CD1c-positive myeloid dendritic cell (primary cell): ENCODE measurements at regions not wholly inside any gene's neighbourhood (a gene's known extent, or its start where the extent isn't known, plus 50 kb on each side); places are given as distances from the start of the nearest gene placed in this dataset.

ENCODE experiments used
- DNase-seq: peaks from one replicate; pipeline ENCODE4 v3.0.0-alpha.2; 2016; ENCODE audit errors: extremely low spot score

DNA sequence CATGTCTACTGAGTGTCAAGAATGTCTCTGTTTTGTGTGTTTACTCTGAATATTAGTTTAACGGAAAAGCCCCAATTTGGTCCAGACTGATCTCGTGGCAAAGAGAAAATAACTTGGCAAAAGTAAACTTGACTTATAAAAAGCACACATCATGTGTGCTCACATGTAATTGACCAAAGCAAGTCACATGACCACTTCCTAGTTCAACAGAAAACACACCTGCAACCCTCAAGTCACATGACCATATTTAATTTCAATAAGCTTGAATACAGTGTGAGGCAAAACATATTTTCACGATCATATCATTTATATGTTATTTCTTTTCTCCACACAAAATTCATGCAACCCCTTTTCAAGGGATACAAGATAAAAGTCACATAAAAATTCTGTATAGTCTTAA, 662.4 kb downstream of the SLITRK1 start:
- no peak for DNase-seq

DNA sequence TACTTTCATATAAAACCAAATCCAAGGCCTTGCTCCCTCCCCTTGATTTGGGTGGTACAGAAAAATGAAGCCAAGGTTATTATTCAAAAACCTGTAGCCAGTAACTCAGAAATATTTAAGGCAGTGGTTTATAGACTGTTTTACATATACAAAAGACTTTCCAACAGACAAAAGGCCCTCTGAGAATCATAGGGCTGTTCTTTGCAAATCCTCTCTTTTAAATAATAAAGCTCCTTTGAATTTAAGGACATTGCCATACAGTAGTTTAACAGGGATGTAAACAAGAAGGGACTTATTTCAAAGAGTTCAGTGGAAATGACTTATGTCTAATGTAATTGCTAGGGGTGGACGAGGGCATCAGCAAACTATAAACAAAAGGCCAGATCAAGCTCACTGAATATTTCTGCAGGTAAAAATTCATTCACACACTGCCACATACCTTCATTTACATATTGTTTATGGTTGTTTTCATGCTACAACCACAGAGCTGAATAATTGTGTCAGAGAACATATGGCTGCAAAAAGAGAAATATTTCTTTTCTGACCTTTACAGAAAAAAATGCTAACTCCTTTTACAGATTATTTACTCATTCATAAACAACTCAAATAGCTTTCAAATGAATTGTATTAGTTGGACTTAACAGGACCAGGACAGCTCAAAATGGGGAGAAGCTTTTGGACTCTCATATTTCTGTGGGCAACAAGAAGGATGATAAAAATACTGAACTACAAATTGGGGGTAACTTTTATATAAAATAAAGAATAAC, 665.6 kb downstream of the SLITRK1 start:
- DNase-seq, result no peak

DNA sequence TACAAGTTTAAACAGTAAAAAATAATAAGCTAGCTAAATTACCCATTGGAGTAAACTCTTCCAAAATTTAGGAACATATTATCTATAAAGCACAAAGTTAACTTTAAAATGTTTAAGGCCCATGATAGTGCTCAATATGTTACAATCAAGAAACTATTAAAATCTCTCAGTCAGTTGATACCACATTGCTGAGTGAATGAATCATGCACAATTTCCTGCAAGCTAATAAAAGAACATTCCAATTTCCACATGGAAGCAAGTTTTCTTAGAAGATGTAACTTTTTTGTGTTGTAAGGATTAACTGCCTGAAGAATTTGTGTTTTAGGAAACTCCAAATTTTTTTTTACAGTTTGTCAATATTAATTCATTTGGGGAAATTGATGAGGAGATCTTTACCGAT, 666.6 kb downstream of the SLITRK1 start:
- no peak for DNase-seq

DNA sequence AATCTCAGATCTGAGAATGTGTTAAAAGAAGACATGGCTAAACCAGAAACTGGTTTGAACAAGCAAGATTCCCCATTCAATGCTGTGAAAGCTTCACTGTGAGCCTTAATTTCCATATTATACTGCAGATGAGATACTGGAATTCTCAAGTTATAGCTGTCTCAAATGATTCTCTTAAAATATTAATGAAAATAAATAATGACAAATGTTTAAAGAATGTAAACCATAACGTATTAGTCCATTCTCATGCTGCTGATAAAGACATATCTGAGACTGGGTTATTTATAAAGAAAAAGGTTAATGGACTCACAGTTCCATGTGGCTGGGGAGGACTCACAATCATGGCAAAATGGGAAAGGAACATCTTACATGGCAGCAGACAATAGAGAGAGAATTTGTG, 667.8 kb downstream of the SLITRK1 start:
- no peak for DNase-seq

DNA sequence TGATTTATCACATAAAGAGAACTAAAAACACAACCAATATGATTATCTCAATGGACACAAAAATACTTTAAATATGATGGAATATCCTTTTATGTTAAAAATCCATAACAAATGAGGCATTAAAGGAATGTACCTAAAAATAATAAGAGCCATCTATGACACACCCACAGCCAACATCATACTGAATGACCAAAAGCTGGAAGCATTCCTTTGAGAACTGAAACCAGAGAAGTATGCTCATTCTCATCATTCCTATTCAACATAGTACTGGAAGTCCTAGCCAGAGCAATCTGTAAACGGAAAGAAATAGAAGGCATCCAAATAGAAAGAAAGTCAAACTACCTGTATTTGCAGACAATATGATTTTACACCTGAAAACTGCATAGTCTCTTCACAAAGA, 671.0 kb downstream of the SLITRK1 start:
- no peak for DNase-seq

DNA sequence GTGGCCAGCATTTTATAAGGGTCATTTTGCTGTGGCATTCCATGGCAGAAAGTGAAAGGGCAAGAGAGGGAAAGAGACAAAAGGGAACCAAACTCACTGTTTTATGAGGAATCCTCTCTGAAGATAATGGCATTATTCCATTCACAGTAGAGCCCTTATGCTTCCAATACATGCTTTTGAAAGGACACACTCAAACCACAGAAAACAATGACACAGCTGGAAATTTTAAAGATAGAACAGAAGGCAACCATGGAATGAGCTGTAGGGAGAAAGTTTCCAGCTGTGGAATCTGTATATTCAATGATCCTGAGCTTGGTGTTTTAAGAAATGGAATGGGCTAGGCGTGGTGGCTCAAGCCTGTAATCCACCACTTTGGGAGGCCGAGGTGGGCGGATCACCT, 677.4 kb downstream of the SLITRK1 start:
- DNase-seq, result no peak

DNA sequence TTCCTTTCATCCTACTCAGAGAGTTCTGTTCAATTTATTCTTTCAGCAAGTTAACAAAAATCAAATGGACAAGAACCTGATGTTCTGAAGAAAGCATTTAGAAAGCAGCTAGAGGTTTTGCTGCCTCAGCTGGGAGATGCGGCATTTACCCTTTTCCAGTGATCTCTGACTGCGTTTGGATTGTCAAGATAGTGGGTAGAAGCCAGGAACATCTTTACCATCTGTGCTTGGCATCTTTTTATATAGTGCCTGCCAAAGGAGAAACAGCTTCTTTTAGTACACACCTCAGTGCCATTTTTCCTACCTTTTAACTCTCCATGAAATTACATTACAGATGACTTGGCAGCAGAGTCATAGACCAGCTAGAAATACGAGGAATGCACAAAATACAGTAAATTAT, 680.8 kb downstream of the SLITRK1 start:
- no peak for DNase-seq

DNA sequence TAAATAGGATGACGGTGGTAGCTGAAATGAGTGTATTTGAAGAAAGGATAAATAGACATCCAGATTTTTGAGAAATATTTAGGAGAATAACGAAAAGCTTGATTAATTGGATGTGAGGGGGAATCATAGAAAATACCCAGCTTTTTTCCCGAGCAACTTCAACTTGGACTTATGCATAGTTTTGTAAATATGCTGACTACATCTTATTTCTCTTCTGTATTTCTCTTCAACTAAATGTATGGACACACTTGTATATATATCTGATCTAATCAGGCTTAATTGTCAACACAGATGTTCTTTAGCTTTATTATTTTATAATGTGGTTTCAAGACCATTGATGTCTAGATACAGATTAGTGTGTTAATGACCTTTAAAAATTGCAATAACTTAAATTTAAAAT, 685.0 kb downstream of the SLITRK1 start:
- no peak for DNase-seq

DNA sequence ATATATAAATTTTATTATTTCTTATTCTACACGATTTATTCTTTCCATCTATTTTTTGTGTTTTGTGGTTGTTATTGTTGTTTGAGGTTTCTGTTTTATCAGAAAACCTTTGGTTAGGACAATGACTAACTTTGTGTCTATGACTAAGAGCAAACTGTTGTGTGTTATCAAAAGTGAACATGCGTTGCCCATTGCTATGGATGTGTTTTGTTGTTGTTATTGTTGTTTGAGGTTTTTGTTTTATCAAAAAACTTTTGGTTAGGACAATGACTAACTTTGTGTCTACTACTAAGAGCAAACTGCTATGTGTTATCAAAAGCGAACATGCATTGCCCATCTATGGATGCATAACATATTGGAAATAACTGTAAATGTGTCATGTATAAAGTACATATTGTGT, 692.3 kb downstream of the SLITRK1 start:
- no peak for DNase-seq

DNA sequence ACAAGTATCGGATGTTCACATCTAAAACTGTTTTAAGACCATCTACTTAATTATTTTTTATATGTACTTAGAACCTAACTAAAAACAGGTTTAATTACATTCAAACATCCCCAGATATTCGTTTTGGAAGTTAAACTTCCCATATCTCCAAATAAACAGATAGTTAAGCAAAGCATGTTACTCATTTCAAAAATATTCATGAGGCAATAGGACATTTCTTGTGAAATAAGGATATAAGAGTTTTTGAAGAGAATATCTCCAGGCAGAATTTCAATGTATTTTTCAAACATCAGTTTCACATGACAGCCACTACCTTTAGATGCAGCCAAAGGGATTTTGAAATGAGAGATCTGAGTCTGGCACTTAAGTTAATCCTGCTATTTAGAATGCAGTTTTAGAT, 697.5 kb downstream of the SLITRK1 start:
- DNase-seq, result no peak

DNA sequence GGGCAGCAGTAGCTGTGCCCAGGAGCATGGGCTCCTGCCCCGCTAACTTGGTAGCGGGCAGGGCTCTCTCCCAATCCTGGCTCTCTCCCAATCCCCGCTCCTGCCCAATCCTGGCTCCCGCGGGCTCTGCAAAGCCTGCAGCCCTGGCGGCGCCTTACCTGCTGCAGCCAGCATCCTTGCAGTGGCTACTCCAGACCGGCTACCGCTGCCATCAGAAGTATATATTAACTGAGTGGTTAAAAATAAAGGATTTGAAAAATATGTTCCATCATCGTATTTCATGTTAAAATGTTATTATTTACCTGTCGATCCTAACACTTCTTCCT, 698.2 kb downstream of the SLITRK1 start:
- DNase-seq, result no peak

DNA sequence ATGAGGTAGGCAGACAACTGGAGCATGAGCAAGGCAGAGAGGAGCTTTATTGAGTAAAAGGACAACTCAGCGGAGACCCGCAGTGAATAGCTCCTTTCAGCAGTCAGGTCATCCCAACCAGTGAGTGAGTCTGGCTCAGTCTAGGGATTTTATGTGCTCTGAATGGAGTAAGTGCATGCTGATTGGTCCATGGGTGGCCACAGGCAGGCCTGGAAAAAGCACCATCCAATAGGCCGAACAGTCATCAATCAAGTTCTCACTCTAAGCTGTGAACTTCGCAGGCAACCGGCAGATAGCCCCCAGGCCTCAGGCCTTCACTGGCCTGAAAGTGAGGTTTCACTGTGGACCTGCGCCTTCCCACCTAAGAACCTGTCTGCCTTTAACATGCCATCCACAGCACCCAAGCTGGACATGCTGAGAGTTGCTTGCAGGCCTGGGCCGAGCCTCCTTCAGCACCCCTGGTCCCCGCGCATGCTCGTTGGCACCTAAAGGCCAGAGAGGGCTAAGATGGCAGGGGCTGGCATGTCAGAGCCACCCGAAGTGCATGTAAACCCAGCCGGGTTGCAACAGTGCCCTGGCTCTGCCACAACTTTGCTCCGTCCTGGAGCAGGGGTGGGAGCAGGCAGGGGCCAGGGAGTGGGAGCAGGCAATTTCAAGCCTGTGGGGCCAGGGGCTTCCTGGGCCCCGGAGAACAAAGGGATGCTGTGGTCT, 698.7 kb downstream of the SLITRK1 start:
- DNase-seq, result no peak

DNA sequence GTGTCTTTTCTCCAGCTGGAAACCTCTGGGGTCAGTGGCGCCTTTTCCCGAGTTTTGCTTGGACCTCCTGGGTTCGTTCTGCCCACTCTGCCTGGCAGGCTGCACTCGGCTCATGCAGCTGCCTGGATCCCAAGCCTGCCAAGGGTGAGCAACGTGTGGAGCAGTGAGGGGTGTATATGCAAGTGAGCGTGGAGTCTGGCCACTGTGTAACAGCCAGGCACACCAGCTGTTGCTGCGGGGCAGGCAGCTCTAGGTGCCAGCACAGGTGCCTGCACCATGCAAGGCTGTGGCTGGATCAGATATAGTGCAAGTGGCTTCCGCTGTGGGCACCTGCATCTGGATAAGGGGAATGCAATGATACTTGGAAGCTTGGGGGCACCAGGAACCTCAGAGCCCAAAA, 699.4 kb downstream of the SLITRK1 start:
- DNase-seq, result no peak

DNA sequence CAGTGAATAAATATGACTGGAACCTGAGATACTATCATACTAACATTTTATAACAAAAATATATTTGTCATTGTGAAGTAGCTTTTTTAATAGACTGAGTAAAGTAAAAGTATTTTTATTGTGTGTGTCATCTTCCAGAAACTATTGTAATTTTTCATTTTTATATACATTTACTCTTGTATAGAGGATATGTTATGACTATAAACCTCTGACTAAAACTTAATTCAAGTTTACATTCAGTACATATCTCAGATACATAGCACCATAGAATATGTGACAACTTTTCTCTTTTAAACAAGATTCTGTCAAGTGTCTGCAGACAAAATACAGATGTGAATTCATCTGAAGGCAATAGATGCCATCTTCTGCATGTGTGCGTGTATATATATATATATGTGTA, 704.3 kb downstream of the SLITRK1 start:
- no peak for DNase-seq

DNA sequence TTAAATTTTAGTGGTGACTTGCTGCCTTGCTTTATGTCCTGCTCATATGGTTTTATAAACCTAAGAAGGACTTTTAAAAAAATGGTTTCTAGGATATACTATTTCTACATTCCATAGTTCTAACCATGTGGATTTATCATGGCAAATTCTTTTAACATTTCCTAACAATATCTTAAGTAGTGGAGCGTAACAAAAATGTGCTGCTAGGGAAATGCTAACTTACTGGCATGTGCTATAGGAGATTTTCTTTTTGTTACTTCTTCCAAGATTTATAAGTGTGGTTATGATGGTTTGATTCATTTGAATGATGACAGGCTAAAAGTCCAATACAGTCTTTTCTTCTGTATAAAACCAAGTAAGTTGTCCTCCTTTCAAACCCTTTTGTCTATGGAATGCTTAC, 713.7 kb downstream of the SLITRK1 start:
- DNase-seq, result no peak

DNA sequence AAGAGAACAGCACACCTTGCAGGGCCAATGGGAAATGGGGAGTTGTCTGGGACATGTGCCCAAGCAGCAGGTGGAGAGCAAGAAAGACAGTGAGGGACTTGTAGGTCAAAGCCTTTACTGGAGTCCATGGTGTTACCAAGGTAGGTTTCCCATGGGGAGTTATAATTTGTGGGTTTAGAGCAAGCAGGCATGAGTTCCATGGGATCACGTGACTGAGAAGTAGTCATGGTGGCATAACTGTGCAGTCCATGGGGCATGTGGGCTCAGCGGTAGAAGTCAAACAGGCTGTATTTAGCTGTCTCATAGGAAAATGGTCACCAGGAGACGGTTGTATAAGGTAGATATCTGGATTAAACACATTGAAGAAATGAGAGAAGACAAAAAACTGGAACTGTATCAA, 715.1 kb downstream of the SLITRK1 start:
- DNase-seq, result no peak

DNA sequence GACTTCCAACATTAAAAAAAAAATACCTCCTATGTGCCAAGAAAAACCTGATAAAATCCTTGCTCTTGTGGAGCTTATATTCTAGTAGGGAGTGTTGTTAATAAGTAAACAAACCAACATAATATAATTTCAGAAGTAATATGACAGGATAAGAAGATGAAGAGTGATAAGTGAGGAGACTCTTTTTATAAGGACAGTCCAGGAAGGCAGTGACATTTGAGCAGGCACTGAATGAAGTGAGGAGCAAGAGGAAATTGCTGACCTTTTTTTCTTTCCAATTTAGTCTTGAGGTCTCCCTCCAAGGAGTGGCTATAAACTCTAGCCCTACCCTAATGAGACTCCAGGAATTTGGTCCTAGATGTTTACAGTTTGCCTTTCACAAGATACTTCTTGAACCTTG, 715.7 kb downstream of the SLITRK1 start:
- DNase-seq, result no peak

DNA sequence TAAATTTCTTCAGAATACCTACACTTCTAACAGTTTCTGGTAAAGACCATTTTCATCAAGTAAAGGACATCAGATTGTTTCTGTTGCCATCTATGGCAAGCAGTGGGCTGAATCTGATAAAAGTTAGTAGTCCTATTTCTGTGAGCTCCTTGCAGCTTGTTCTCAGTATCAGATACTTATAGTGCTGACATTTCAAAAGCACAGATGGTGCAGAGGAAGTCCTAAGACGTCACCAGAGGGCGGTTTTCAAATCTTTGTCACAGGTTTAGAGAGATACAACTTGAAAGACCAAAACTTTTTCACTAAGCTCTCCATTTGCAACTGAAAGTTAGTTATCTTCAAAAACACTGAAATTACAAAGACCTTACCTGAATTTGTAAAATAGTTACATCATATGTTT, 719.8 kb downstream of the SLITRK1 start:
- DNase-seq, result no peak

DNA sequence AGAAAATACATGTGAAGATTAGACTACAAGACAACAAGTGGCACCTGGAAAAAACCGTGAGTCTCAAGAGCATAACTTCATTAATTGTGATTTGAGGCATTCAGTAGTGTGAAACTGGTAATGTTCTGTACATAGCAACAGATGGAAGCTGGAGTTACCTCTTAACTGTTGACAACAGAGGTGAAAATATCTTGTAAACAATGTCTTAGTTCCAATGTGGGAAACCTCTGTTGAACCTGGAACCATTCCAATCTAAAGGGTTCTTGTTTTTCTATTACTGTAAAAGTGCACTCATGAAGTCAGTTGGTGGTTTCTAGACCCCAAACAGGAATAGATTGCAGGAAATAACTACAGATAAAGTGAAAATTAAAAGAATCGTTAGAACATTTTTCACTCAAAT, 728.4 kb downstream of the SLITRK1 start:
- no peak for DNase-seq

DNA sequence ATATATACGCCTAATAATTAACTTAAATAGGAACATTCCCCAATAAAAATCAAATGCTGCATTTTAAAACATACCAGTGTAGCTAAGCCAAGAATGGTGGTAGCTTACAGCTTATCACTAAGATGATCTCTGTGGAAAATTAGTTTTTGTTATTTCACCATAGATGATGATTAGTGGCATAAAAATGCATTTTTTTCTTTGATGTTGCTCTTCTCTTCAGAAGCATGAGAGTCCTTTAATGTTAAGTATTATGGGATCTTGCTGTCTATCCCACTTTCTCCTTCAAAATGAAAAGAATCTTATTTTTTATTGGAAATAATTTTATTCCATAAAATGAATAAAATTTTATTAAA, 731.0 kb downstream of the SLITRK1 start:
- DNase-seq, result no peak

DNA sequence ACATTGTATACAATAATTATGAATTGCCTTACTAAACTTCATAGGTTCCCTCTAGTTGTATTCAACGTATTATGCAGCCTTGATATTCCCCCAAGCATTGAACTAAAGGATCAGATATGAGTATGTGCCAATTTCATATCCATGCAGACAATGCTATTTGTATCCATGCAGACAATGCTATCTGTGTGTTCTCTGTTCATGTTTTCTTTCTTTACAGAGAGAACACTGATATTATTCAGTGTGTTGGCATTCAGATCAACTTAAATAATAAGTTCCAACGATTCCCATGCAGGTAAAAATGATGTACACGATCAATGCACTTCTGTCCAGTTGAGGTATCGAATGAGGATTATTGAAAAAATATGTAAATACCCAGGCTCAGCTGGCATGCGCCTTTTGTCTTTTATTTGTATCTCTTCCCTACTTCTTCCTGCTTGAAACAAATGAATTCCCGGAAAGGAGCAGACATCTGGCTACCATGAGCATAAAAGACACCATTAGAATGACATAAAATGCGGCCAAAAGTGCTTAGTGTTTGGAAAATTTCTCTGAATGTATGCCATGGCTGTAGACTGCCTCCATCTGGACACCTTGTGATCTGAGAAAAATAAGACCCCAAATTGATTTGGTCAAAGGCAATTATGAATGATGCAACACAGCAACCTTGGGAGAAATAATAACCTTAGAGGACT, 731.5 kb downstream of the SLITRK1 start:
- DNase-seq, result no peak

DNA sequence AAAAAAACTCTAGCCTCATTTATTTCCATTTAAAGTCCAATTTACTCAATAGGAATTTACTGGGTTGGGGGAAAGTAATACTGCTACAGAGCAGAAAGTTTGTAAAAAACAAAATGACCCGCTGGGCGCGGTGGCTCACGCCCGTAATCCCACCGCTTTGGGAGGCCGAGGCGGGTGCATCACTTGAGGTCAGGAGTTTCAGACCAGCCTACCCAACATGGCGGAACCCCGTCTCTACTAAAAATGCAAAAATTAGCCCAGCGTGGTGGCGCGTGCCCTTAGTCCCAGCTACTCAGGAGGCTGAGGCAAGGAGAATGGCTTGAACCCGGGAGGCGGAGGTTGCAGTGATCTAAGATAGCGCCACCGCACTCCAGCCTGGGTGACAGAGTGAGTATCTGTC, 745.6 kb downstream of the SLITRK1 start:
- no peak for DNase-seq

DNA sequence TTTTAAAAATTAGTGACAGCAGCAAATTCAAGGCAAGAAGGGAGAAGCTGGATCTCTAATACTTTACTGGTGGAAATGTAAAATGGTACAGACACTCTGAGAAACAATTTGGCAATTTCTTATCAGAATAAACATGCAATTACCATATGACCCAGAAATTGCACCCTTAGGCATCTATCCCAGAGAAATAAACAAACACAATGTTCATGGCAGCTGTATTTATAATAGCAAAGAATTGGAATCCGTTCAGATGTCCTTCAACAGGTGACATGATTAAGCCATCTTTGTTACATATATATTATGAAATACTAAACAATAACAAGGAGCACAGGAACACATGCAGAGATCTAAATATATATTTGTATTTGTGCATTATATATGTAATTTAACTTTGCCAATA, 756.5 kb downstream of the SLITRK1 start:
- DNase-seq, result no peak
